GM18873 (cell line): ENCODE measurements at regions not wholly inside any gene's neighbourhood (a gene's known extent, or its start where the extent isn't known, plus 50 kb on each side); places are given as distances from the start of the nearest gene placed in this dataset.
A peak's percentile ranks its signal among the peaks of the same experiment; 100 is the strongest.
"Not testable (repeated sequence)": the region's sequence is repeated elsewhere in the genome, so short reads cannot be mapped to it uniquely, and the experiment has no call there.

Source experiments
- ATAC-seq: cut with Tn5 transposase; IDR thresholded peaks from one replicate; pipeline ENCODE4 v1.9.1; 2021; ENCODE audit warnings: mild to moderate bottlenecking, moderate library complexity, moderate number of reproducible peaks; ENCODE audit not compliant: unreplicated experiment, low FRiP score

DNA sequence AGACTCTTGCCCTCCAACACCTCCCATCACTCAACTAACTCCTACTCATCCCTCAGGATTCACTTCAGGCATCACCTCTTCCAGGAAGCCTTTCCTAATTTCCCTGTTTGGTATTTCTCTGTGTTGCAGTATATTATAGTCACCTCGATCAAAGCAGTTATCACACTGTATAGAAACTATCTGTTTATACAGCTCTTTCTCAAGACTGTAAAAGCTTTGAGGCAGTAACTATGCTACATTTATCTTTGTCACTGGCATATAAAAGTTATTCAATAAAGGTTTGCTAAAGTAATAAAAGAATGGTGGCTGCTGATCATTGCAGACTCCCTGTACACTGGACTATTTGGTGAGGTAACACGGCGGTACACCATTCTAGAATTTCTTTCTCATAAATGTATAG, 284.9 kb downstream of the PAX3 start:
- ATAC-seq, result no peak

DNA sequence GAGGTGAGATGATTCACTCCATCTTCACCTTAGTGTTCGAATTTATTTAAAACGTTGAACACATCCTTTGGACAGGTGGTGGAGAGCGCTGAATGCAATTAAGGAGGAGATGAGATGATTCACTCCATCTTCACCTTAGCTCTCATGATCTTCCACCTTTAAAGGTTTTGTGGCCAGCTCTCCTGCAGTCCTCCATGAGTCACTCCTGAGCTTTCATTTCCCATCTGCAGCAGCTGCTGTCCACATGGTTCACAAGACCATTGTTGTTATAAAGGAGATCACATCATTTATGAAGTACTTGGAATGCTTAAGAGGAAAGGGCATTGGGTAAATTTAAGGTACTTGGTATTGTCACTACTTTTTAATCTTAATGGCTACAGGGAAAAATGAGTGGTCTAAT, 298.5 kb downstream of the PAX3 start:
- ATAC-seq, result no peak

DNA sequence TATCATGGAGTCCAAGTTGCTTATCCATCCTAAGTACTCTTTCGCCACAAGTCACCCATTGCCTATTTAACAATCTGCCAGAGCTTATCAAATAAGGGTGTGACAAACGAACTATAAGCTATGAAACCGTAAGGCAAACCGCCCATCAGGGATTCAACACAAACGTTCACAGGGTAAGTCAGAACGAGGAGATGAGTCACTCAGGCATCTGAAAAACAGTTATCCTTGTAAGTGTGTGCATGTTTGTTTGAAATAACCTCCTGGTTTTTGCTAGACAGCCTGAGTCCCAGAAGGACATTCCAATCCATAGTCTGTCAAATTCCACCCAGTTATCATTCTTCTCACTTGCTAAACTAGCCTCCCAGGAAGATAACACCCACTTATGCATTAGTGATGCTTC, 299.1 kb downstream of the PAX3 start:
- no peak for ATAC-seq

DNA sequence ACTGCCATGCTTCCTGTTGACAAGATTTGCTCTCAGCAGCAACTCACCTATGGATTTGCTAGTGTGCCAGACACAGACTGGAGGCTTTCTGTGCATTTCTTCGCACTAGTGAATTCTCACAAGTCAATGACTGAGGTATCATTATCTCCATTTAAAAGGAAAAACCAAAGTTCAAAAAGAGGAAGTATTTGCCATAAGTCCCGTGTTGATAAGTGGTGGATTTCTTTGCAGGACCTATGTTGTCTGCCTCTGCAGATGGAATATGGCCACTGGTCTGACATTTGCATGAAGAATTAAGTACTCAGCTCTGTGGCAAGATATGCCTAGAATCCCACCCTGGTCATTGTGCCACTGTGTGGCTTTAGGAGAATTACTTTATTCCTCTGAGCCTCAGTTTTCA, 299.6 kb downstream of the PAX3 start:
- no peak for ATAC-seq

DNA sequence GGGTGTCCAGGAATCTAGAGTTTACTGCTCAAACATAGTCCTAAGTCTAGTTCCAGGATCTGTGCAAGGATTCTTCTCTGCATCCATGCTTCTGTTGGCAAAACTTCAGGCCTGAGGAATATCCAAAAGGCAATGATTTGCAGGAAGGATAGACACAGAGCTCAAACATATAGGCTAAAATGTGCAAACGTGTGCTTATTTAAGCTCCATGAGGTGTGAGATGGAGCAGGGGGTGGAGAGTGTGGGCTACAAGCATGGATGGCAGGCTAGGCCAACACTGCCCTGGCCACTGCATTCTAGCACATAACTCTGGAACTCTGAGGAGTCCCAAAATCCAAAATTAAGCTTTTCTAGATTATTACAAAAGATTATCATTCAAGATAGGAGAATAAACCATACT, 301.1 kb downstream of the PAX3 start:
- ATAC-seq, result no peak

DNA sequence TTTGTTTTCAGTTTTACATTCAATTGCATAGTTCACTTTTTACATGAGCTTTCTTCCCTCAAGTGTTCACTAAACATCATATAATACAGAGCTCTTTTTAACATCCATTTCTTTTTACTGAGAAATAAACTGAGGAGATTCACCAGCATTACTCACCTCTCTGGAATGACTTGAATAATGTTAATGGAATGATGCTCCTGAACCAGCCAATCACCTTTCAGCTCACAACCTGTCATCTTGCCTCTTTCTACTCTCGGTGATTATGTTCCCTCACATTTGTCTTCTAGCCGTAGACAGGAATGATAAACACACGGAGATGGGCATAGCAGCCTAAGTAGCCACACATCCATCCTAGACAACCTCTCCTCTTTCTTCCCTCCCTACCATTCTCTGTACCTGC, 301.7 kb downstream of the PAX3 start:
- ATAC-seq, result no peak

DNA sequence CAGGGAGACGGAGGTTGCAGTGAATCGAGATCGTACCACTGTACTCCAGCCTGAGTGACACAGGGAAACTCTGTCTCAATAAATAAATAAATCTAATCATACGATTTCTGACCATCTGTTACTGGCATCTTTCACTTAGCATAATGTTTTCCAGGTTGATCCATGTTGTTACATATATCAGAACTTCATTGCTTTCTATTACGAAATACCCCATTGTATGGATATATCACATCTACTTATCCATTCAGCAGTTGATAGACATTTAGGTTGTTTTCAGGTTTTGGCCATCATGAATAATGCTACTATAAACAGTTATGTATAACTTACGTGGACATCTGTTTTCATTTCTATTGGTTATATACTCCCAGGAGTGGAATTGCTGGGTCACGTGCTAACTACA, 303.9 kb downstream of the PAX3 start:
- no peak for ATAC-seq

DNA sequence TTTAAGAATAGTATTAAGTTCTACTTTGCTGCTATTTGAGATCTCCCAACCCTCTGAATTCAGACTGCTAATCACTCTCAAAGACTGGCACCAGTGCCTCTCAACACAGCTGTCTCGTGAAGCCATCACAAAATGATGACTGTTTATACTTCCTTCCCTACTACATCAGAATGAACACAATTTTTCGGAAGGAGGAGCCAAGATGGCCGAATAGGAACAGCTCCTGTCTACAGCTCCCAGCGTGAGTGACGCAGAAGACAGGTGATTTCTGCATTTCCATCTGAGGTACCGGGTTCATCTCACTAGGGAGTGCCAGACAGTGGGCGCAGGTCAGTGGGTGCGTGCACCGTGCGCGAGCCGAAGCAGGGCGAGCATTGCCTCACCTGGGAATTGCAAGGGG, 314.4 kb downstream of the PAX3 start:
- not testable (repeated sequence) for ATAC-seq

DNA sequence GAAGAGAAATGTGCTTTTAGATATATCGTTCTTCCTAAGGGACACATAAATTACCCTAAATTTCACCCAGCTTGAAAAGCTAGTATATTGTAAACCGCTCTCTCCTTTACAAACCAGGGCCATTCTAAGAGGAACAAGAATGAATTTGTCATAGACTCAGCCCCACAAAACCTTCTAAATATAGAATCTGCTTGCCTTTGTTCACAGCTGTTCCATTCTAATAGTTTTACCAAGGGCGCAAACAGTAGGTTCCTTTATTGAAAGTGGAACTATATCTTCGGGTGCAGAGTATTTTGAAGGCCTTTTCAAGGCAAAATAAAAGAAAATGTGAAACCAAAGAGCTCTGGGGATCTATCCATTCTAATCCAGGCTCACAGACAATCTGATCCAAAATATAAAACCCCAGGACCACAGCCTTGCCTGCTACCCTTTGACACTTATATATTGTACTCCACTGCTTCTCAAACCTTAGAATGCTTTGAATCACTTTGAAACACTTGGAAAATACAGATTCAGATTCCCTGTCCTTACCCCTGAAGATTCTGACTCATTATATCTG, 316.8 kb downstream of the PAX3 start:
- ATAC-seq, result no peak

DNA sequence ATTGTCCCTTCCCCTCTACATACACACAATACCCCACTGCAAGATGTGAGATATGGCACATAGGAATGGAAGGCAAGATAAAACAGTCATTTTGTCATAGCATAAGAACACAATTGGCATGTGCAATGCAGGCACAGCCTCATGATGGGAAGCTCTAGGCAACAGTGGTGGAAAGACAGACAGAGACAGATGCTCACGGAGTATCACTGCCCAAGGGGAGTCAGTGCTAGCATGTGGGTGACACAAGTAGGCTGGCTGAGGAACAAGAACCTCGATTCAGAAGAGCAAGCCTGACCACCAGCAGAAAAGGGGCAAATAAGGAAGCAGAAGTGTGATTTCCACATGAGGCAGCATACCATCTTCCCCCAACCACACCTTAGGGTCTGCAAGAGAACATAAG, 323.6 kb downstream of the PAX3 start:
- no peak for ATAC-seq

DNA sequence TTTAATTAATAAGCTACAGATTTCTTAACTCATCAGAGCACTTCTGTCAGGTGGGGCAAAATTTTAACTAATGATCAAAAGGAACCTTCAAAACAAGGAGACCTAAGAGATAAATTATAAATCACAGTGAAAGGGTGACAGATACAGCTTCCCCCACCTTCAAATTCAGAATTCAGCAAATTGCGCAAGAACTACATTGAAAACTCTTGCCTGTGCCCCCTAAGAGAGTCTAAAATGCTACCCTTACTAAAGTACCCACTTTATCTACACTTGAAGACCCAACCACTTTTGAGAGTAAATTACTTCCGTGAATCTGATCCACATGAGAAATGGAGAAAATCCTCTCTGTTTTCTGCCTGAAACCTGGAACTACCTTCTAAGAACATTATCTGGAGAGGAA, 324.9 kb downstream of the PAX3 start:
- ATAC-seq, result no peak

DNA sequence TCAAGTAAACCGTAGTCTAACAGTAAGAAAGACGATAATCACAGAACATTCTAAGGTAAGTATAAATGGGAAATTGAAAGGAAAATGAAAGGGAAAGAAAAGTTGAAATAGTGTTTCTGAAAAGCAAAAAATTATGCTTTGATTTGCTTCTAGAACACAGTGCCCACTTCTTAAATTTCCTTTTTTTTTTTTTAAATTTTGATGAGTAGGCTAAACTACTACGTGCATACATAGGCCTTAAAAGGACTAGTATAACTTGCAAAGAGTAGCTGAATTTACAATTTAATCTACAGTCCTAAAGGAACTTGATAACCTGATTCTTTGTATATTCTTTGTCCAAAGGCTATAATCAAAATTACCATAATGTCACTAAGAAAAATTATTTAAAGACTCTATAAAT, 325.3 kb downstream of the PAX3 start:
- no peak for ATAC-seq

DNA sequence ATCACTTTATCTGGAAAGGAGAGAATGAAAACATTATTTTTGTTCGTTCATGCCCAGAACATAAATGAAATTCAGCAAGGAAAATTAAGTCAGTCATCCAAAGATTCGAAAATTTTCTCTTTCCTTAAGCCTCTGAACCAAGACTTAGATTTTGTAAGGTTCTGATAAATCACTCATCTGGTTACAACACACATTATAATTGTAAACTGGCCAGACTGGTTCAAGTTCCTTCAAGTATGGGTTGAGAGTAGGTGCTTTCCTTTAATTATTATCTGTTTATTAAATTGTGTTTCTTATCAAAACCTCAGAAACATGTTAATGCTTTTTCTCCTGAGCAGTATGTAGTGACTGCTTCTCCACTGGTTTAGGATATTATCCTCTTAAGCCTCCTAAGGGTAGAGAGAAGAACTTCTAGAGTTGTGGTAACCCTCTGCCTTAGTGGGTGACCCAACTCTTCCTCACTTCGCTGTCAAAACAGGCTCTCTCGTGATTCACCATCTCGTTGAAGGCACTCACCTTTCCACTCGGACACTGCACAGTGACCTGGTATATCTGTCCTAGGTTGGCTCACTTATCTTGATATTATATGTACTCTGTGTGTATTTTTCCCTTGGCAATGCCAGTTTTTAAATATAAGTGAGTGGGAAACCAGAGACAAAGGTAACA, 325.9 kb downstream of the PAX3 start:
- ATAC-seq, result no peak

DNA sequence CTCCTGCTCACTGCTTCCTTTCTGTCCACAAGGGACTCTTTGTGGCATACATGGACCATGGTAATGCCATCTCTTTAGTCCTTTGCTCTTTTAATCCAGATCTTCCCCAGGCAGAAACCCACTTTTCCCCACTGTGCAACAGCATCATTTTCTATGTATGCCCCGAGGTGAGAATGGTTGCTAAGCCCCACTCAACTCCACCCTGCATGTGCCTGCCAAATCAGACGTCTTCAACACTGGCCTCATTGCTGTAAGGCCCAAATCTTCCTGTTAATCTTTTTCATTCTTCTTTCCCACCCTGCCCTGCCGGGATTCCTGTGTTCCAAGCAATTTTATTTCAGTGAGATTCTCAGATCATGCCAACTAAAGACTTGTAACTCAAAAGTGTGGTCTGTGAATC, 328.4 kb downstream of the PAX3 start:
- no peak for ATAC-seq

DNA sequence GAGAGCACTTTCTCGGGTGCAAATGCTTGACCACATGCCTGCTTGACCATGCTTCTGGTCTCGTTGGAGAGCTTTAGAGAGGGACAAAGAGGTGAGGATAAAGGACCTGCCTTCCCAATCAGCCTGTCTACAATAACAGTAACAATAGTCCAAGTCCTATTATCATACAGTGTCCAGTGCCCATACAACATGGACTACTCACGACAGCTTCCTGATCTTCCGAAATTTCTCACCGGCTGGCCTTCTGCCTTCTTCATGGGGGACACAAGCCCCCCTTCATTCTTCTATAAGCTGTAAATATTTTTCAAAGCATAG, 329.0 kb downstream of the PAX3 start:
- ATAC-seq, result no peak

DNA sequence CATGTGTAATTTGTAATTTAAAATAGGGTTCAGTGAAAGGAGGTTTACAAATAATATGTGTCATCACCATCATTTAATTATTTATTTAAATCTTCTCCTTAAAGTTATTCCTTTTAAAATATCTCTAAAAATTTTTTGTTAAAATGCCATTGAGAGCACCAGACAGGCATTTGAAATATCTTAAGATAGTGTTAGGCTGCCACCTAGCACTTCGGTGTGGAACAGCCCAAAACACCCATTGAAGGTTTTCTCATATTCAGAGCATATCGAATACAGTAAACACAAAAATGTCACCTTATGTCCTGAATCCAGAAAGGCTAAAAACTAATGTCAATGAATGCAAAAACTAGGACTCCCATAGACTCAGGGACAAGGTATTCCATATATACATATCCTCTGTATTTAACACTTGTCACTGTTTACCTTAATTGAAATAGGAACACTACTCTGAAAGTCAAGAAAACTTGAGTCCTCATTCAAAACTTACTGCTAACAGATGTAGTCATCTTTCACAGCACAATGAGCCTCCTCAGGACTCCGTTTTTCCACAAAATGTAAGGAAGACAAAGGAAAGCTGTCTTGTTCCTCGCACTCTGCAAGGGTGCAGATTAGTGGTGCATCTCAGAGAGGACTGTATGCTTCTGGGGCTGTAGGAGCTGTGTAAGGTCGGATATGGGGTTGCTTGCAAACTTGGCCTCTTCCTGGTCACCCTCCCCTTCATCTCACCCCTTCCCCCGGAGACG, 329.5 kb downstream of the PAX3 start:
- peak; percentile 52 for ATAC-seq

DNA sequence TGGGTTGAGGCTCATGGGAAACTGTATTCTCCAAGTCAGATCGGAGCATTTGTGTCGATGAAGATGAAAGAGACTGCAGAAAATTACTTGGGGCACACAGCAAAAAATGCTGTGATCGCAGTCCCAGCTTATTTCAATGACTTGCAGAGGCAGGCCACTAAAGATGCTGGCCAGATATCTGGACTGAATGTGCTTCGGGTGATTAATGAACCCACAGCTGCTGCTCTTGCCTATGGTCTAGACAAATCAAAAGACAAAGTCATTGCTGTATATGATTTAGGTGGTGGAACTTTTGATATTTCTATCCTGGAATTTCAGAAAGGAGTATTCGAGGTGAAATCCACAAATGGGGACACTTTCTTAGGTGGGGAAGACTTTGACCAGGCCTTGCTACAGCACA, 336.6 kb downstream of the PAX3 start:
- ATAC-seq, result no peak

DNA sequence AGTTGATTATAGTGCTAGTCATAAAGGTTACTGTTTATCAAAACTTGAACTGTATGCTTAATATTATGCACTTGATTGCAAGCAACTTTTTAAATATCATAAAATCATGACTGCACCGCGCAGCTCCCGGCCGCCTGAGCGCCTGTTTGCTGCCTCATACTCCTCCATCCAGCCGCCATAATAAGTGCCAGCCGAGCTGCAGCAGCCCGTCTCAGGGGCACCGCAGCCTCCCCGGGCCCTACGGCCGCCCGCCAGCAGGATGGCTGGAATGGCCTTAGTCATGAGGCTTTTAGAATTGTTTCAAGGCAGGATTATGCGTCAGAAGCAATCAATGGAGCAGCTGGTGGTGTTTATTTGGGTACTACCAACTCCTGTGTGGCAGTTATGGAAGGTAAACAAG, 337.2 kb downstream of the PAX3 start:
- ATAC-seq, result no peak

DNA sequence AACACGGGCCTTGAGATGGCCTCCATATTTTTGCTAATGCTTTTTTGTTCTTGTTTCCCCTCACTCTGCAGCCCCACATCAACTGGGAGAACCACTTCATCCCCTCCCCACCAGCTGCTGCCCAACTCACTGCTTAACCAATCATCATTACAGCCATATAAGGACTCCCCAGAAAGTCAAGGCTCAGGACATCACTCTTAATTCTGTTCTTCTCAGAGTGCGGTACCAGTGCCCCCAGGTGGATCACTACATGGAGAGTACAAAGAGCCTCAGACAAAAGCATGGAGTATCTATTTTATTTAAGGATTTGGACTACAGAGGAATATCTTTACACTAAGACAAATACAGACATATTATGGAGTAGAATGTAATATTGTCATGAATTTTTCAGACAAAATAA, 340.6 kb downstream of the PAX3 start:
- no peak for ATAC-seq

DNA sequence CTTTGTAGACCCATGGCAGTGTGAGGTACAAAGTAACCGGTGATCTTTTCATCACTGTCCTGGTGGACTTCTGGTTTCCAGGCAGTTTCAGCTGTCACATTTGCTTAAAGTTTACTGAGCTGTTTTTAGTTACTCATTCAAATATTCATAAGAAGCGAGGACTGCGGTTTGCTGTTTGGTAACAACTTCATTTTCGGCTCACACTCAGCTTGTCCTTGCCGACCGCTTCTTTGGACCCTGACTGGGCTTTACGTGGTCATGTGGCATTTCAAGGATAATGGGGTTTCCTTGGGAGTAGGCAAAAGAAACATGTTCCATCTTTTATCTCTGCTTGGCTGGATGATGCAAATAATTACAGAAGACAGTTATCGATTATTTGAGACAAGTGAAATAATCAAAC, 350.7 kb downstream of the PAX3 start:
- ATAC-seq, result no peak

DNA sequence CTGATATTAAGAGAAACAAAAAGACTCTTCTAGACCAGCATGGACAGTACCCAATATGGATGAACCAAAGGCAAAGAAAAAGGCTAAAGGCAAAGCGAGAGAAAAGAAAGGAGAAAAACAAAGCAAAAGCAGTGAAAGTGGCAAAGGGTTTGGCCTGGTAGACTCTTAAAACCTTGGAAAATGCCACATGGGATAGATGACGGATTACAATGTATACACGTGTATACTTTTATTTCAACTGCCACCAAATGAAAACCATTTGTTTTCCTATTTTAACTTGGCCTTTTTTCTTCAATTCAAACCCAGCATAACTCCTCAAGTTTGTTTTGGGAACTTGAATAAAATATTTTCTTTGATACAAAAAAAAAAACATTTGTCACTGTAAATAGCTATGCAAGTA, 354.3 kb downstream of the PAX3 start:
- not testable (repeated sequence) for ATAC-seq

DNA sequence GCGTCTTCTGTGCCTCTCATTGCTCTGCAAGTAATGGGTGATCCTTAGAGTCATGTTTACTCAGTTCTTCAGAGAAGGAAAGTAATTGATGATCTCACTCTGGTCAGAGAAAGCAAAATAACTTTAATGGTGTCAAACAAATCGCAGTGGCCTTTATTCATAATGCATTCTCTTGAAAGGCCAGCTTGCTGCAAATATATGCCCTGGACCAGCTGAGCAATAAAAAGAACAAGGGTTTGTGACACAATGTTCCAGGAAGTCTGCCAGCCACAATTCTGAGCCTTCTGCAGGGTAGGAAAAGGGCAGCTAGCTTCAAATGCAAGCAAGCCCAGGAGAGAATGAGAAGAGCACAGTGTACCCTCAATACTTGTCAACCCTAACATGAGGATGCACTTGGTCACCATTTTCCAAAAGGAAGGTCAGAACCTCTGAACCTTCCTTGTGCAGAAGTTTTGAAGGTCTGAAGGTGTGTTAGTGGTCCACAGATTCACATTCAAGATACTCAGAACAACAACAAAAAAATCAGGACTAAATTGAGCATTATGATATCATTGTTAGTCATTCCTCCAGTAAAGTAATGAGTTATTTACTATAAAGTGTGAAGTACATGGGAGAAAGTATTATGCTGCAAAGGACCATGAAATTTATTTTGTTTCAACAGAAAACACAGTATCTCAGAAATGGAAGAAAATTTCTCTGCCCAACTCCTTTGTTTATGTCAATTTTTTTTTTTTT, 355.6 kb downstream of the PAX3 start:
- no peak for ATAC-seq
